Endothelial cell of umbilical vein (primary cell): ENCODE measurements at regions not wholly inside any gene's neighbourhood (a gene's known extent, or its start where the extent isn't known, plus 50 kb on each side); places are given as distances from the start of the nearest gene placed in this dataset.

ENCODE experiments used
- BruUV-seq: library from RNA; stranded (reverse); fragments of 400-500 nt; replicated peaks from 2 replicates; lab custom pipeline; 2021; lab: Mats Ljungman, UMichigan
- CTCF ChIA-PET: fragments of 300-600, 350-600 bp; sonication (Branson Sonifier 250); formaldehyde crosslinking; loops from one replicate; lab custom pipeline; 2021; ENCODE audit warnings: antibody characterized with exemption, inconsistent platforms; lab: Charles Lee
- POLR2A ChIA-PET: fragments of 300-600, 350-600 bp; sonication (Branson Sonifier 250); formaldehyde crosslinking; loops from one replicate; lab custom pipeline; 2021; ENCODE audit warnings: antibody characterized with exemption, inconsistent platforms; lab: Charles Lee
- DNase-seq: peaks from one replicate; pipeline ENCODE4 v3.0.0-alpha.2; 2011; ENCODE audit warnings: low read depth, low spot score
- FAIRE-seq: peaks from 2 replicates; lab custom pipeline; 2011; peaks lifted over from hg19 to GRCh38; lab: Jason Lieb, UNC
- H2AFZ ChIP-seq: 2 replicates; pipeline ENCODE4 v1.6.0; 2012; ENCODE audit warnings: low read depth, low read length, control low read depth, inconsistent platforms
- H3K27ac ChIP-seq: 2 replicates; pipeline ENCODE4 v1.5.1; 2011; ENCODE audit warnings: low read depth, mild to moderate bottlenecking, control low read depth, low read length, moderate library complexity; ENCODE audit not compliant: insufficient read depth
- H3K27me3 ChIP-seq, 2 experiments: 2 replicates each; pipeline versions ENCODE4 v1.6.0 to v1.6.1; 2011; ENCODE audit warnings: low read length in 2 of 2, mixed read lengths in 1 of 2; ENCODE audit not compliant: control insufficient read depth in 2 of 2, insufficient read depth in 2 of 2
- H3K36me3 ChIP-seq, 2 experiments: 2 replicates in 1 of 2; 3 replicates in 1 of 2; pipeline ENCODE4 v1.5.1; 2011; ENCODE audit warnings: low read length in 2 of 2, mild to moderate bottlenecking in 1 of 2, moderate library complexity in 1 of 2; ENCODE audit not compliant: control insufficient read depth in 2 of 2, insufficient read depth in 2 of 2; ENCODE audit errors: extremely low read depth in 1 of 2
- H3K4me1 ChIP-seq: 3 replicates; pipeline ENCODE4 v1.5.1; 2011; ENCODE audit warnings: mild to moderate bottlenecking, low read length; ENCODE audit not compliant: control insufficient read depth, insufficient read depth; ENCODE audit errors: extremely low read depth
- H3K4me2 ChIP-seq: 2 replicates; pipeline ENCODE4 v1.6.1; 2011; ENCODE audit warnings: low read length, control low read depth, mixed read lengths; ENCODE audit not compliant: insufficient read depth
- H3K4me3 ChIP-seq, 3 experiments: fragments of 200-600 bp in 1 of 3; sonication (generic), shearing (Covaris generic) in 1 of 3; replicated peaks in 1 of 3; 2 replicates each; pipeline ENCODE4 v1.5.1; 2011 to 2016; ENCODE audit warnings: control low read depth in 3 of 3, low read length in 3 of 3, mild to moderate bottlenecking in 2 of 3, inconsistent platforms in 1 of 3, low read depth in 1 of 3, moderate library complexity in 1 of 3; ENCODE audit not compliant: insufficient read depth in 1 of 3
- H3K79me2 ChIP-seq: 2 replicates; pipeline ENCODE4 v1.6.0; 2012; ENCODE audit warnings: low read length, inconsistent platforms; ENCODE audit not compliant: control insufficient read depth, insufficient read depth
- H3K9ac ChIP-seq: replicated peaks from 2 replicates; pipeline ENCODE3; 2011; ENCODE audit warnings: low read length, control low read depth; ENCODE audit not compliant: insufficient read depth; ENCODE audit errors: extremely low read depth
- H3K9me1 ChIP-seq: replicated peaks from 3 replicates; pipeline ENCODE4 v1.6.0; 2011; ENCODE audit warnings: mild to moderate bottlenecking, low read length; ENCODE audit not compliant: control insufficient read depth, insufficient read depth; ENCODE audit errors: extremely low read depth
- H3K9me3 ChIP-seq: replicated peaks from 2 replicates; pipeline ENCODE4 v1.5.1; 2012; ENCODE audit warnings: low read length, inconsistent platforms; ENCODE audit not compliant: control insufficient read depth, insufficient read depth
- H4K20me1 ChIP-seq: replicated peaks from 2 replicates; pipeline ENCODE3; 2011; ENCODE audit warnings: mild to moderate bottlenecking, low read length; ENCODE audit not compliant: control insufficient read depth, insufficient read depth; ENCODE audit errors: extremely low read depth
- EZH2 ChIP-seq: IDR thresholded peaks from 2 replicates; pipeline ENCODE4 v1.6.1; 2012; ENCODE audit warnings: borderline replicate concordance, low read depth, mild to moderate bottlenecking, moderate library complexity, low read length, inconsistent platforms; ENCODE audit not compliant: severe bottlenecking
- FOS ChIP-seq: IDR thresholded peaks from 2 replicates; pipeline ENCODE4 v1.6.1; 2011; ENCODE audit warnings: mild to moderate bottlenecking, low read length, moderate library complexity, borderline replicate concordance; ENCODE audit not compliant: insufficient read depth
- GATA2 ChIP-seq: IDR thresholded peaks from 2 replicates; pipeline ENCODE4 v1.7.0; 2011; ENCODE audit warnings: low read depth, mild to moderate bottlenecking, moderate library complexity, mixed read lengths, low read length; ENCODE audit not compliant: insufficient read length, insufficient read depth
- JUN ChIP-seq: IDR thresholded peaks from 2 replicates; pipeline ENCODE4 v1.6.1; 2011; ENCODE audit warnings: borderline replicate concordance, low read depth; ENCODE audit not compliant: insufficient read length, insufficient read depth
- MYC ChIP-seq: IDR thresholded peaks from one replicate; pipeline ENCODE4 v1.6.1; 2011; ENCODE audit warnings: mild to moderate bottlenecking, low read depth, low read length
- POLR2A ChIP-seq: IDR thresholded peaks from 2 replicates; pipeline ENCODE4 v1.6.1; 2012; ENCODE audit warnings: low read depth, mild to moderate bottlenecking, control low read depth, low read length
- POLR2AphosphoS5 ChIP-seq: IDR thresholded peaks from 2 replicates; pipeline ENCODE4 v1.6.1; 2012; ENCODE audit warnings: low read depth, mild to moderate bottlenecking, control low read depth, low read length, moderate library complexity; ENCODE audit not compliant: insufficient read depth
- dilution Hi-C: fragments of 300-500 bp; cut with MboI; formaldehyde crosslinking; loops from one replicate; pipeline ENCODE4 v1.15.0; 2019; ENCODE audit warnings: low sequenced_read_pairs; ENCODE audit not compliant: extremely low pct_ligation_motif_present
- intact Hi-C: fragments of 100-400 bp; cut with micrococcal nuclease; formaldehyde crosslinking; loops from one replicate; pipeline ENCODE4 v1.10.0; 2022
- TF ChIP-seq, protein P1 (sequence below), 2 donors: IDR thresholded peaks; 1 replicate in 1 of 2; 2 replicates in 1 of 2; pipeline ENCODE4 v1.5.1; 2011; ENCODE audit warnings: low read length in 2 of 2, mild to moderate bottlenecking in 2 of 2, moderate library complexity in 2 of 2, control low read depth in 1 of 2, inconsistent platforms in 1 of 2, low read depth in 1 of 2; ENCODE audit not compliant: insufficient read depth in 1 of 2; ENCODE audit errors: extremely low read depth in 1 of 2
- TF ChIP-seq, protein P2 (sequence below): IDR thresholded peaks from 2 replicates; pipeline ENCODE4 v1.6.1; 2011; ENCODE audit not compliant: insufficient read depth, insufficient read length

GRCh38 chr1:116836099-116836498 is 73.6 kb upstream of the PTGFRN start:
- H3K4me1 ChIP-seq = no peaks in the 10 kb centered on the region
- intact Hi-C loops (no loop called here), dilution Hi-C loops (no loop called here)
- no peaks in the 10 kb centered on the region for H3K79me2 ChIP-seq
- BruUV-seq = no TSS peak
- no peak overlapping the region for H3K27ac ChIP-seq
- no peaks in the 10 kb centered on the region for H3K9me1 ChIP-seq
- TF ChIP-seq JUN (no peak), FOS (no peak), POLR2A (no peak), POLR2AphosphoS5 (no peak), EZH2 (no peak), MYC (no peak), GATA2 (no peak)
- TF ChIP-seq, protein P1, sequence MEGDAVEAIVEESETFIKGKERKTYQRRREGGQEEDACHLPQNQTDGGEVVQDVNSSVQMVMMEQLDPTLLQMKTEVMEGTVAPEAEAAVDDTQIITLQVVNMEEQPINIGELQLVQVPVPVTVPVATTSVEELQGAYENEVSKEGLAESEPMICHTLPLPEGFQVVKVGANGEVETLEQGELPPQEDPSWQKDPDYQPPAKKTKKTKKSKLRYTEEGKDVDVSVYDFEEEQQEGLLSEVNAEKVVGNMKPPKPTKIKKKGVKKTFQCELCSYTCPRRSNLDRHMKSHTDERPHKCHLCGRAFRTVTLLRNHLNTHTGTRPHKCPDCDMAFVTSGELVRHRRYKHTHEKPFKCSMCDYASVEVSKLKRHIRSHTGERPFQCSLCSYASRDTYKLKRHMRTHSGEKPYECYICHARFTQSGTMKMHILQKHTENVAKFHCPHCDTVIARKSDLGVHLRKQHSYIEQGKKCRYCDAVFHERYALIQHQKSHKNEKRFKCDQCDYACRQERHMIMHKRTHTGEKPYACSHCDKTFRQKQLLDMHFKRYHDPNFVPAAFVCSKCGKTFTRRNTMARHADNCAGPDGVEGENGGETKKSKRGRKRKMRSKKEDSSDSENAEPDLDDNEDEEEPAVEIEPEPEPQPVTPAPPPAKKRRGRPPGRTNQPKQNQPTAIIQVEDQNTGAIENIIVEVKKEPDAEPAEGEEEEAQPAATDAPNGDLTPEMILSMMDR (IDR thresholded peaks at IDR 0.05; ENCODE audit: extremely low read depth in 1 of 2, insufficient read depth in 1 of 2, low read depth in 1 of 2, low read length in 2 of 2) = no peak
- TF ChIP-seq, protein P2, sequence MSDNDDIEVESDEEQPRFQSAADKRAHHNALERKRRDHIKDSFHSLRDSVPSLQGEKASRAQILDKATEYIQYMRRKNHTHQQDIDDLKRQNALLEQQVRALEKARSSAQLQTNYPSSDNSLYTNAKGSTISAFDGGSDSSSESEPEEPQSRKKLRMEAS = no peak
- no peak overlapping the region for H3K9ac ChIP-seq
- POLR2A ChIA-PET = no interaction called here
- no peak overlapping the region for H3K4me2 ChIP-seq
- FAIRE-seq (no peak), DNase-seq (no peak)
- CTCF ChIA-PET = interaction anchor here (1.5 kb wide), 1 partner anchor 10 kb away, joined by 5 read pairs; no protein-coding TSS in a partner anchor
- H2AFZ ChIP-seq = no peak overlapping the region
- no peak overlapping the region for H3K4me3 ChIP-seq
- H3K9me3 ChIP-seq = no peaks in the 10 kb centered on the region
- H3K27me3 ChIP-seq = peaks cover 3 to 21% of the 10 kb centered on the region in 2 experiments
- no peaks in the 10 kb centered on the region for H3K36me3 ChIP-seq
- no peaks in the 10 kb centered on the region for H4K20me1 ChIP-seq
